HEK293T (cell line): ENCODE measurements at regions not wholly inside any gene's neighbourhood (a gene's known extent, or its start where the extent isn't known, plus 50 kb on each side); places are given as distances from the start of the nearest gene placed in this dataset.

Experiments
- ARNT ChIP-seq: fragments of 450-650 bp; IDR thresholded peaks from 2 replicates; pipeline ENCODE4 v1.6.1; 2017; ENCODE audit warnings: mild to moderate bottlenecking
- BHLHE40 ChIP-seq: fragments of 450-650 bp; IDR thresholded peaks from 2 replicates; pipeline ENCODE4 v1.6.1; 2016; ENCODE audit warnings: mild to moderate bottlenecking, moderate library complexity, borderline replicate concordance
- ELF4 ChIP-seq: fragments of 450-650 bp; IDR thresholded peaks from 2 replicates; pipeline ENCODE4 v1.6.1; 2017; ENCODE audit warnings: antibody characterized with exemption
- HDGF ChIP-seq: fragments of 450-650 bp; IDR thresholded peaks from 2 replicates; pipeline ENCODE4 v1.6.1; 2017; ENCODE audit warnings: antibody characterized with exemption, borderline replicate concordance
- NFRKB ChIP-seq: fragments of 450-650 bp; IDR thresholded peaks from 2 replicates; pipeline ENCODE4 v1.6.1; 2016; ENCODE audit warnings: mild to moderate bottlenecking, moderate library complexity
- SP1 ChIP-seq: fragments of 450-650 bp; IDR thresholded peaks from 2 replicates; pipeline ENCODE4 v1.6.1; 2017
- TF ChIP-seq, protein P1 (sequence below): fragments of 450-650 bp; IDR thresholded peaks from 2 replicates; pipeline ENCODE4 v1.6.1; 2016

DNA sequence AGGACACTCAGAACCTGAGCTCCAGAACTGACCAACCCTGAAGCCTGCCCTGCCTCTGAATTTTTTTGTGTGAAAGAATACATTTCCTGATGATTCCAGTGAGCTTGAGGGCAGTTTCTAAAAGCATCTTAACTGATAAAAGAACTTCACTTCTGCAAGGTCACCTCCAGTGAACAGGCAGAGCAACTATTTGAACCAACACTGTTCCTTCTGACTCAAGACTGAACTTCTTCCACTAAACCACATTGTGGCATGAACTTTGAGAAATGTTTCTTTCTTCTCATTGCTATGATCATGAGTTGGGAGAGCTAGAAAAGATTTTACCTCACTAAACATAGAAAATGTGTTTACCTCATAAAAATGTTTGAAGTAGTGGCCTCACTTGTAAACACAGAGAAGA is 83.8 kb upstream of the SERTAD2 start:
- no peak for TF ChIP-seq NFRKB
- TF ChIP-seq, protein P1, sequence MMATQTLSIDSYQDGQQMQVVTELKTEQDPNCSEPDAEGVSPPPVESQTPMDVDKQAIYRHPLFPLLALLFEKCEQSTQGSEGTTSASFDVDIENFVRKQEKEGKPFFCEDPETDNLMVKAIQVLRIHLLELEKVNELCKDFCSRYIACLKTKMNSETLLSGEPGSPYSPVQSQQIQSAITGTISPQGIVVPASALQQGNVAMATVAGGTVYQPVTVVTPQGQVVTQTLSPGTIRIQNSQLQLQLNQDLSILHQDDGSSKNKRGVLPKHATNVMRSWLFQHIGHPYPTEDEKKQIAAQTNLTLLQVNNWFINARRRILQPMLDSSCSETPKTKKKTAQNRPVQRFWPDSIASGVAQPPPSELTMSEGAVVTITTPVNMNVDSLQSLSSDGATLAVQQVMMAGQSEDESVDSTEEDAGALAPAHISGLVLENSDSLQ = no peak
- TF ChIP-seq ARNT = no peak
- no peak for TF ChIP-seq HDGF
- no peak for TF ChIP-seq BHLHE40
- no peak for TF ChIP-seq ELF4
- TF ChIP-seq SP1 = no peak
